Calu3 (cell line): ENCODE measurements at regions not wholly inside any gene's neighbourhood (a gene's known extent, or its start where the extent isn't known, plus 50 kb on each side); places are given as distances from the start of the nearest gene placed in this dataset.

Source experiments
- BruUV-seq: library from RNA; stranded (reverse); fragments of 400-500 nt; replicated peaks from 2 replicates; lab custom pipeline; 2021; lab: Mats Ljungman, UMichigan
- CTCF ChIA-PET: fragments of 300-600 bp; sonication (Branson Sonifier 250); formaldehyde crosslinking; loops from one replicate; lab custom pipeline; 2022; ENCODE audit warnings: antibody characterized with exemption; lab: Charles Lee
- DNase-seq: peaks from one replicate; pipeline ENCODE4 v3.0.0; 2022
- H3K27ac Mint-ChIP-seq: one replicate; pipeline ENCODE4 v1.8.0; 2022; ENCODE audit warnings: mixed read lengths; ENCODE audit not compliant: unreplicated experiment
- H3K27me3 Mint-ChIP-seq: one replicate; pipeline ENCODE4 v1.8.0; 2022; ENCODE audit warnings: mixed read lengths; ENCODE audit not compliant: unreplicated experiment
- H3K36me3 Mint-ChIP-seq: one replicate; pipeline ENCODE4 v1.8.0; 2022; ENCODE audit warnings: mild to moderate bottlenecking, moderate library complexity, mixed read lengths; ENCODE audit not compliant: insufficient read depth, unreplicated experiment
- H3K4me1 Mint-ChIP-seq: one replicate; pipeline ENCODE4 v1.8.0; 2022; ENCODE audit warnings: mild to moderate bottlenecking, low read depth, mixed read lengths; ENCODE audit not compliant: unreplicated experiment
- H3K4me3 Mint-ChIP-seq: one replicate; pipeline ENCODE4 v1.8.0; 2022; ENCODE audit warnings: mild to moderate bottlenecking, low read depth, moderate library complexity, mixed read lengths; ENCODE audit not compliant: unreplicated experiment
- H3K9me3 Mint-ChIP-seq: one replicate; pipeline ENCODE4 v1.8.0; 2022; ENCODE audit warnings: low read depth, mixed read lengths; ENCODE audit not compliant: unreplicated experiment
- CTCF ChIP-seq: fragments of 200-600 bp; IDR thresholded peaks from one replicate; pipeline ENCODE4 v1.8.0; 2022; ENCODE audit warnings: antibody characterized with exemption; ENCODE audit not compliant: unreplicated experiment
- intact Hi-C: fragments of 100-400 bp; cut with micrococcal nuclease; formaldehyde crosslinking; loops from one replicate; pipeline ENCODE4 v1.10.0; 2022; ENCODE audit not compliant: unreplicated experiment

GRCh38 chr3:181805703-181806102 lies 94.0 kb downstream of the SOX2 start:
- intact Hi-C loops = no loop called here
- CTCF ChIA-PET = no interaction called here
- BruUV-seq = no TSS peak
- Mint-ChIP-seq H3K4me3 (no peak overlapping the region), H3K4me1 (no peaks in the 10 kb centered on the region), H3K9me3 (no peaks in the 10 kb centered on the region), H3K36me3 (no peaks in the 10 kb centered on the region), H3K27ac (no peak overlapping the region), H3K27me3 (no peaks in the 10 kb centered on the region)
- no peak for DNase-seq
- TF ChIP-seq CTCF = no peak

DNA sequence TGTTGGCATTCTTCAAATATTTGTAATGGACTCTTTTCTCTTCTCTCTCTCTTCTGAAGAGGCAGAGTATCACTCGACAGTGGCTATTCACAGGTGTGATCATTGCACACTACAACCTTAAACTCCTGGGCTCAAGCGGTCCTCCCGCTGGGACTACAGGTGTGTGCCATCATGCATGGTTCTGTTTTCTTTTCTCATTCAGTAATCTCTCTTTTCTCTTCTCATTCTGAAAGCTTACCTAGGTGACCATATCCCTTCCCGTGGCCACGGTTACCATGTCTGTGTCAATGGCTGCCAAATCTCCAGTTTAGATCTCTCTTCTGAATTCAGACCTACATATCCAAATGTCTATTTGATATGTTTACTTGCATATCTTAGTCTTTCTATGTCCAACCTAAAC lies 96.3 kb downstream of the SOX2 start:
- H3K9me3 Mint-ChIP-seq = no peaks in the 10 kb centered on the region
- TF ChIP-seq CTCF = no peak
- no TSS peak for BruUV-seq
- DNase-seq = no peak
- H3K36me3 Mint-ChIP-seq = no peaks in the 10 kb centered on the region
- H3K4me3 Mint-ChIP-seq = no peak overlapping the region
- intact Hi-C loops = no loop called here
- CTCF ChIA-PET = no interaction called here
- no peak overlapping the region for H3K27ac Mint-ChIP-seq
- no peaks in the 10 kb centered on the region for H3K4me1 Mint-ChIP-seq
- H3K27me3 Mint-ChIP-seq = no peaks in the 10 kb centered on the region

DNA sequence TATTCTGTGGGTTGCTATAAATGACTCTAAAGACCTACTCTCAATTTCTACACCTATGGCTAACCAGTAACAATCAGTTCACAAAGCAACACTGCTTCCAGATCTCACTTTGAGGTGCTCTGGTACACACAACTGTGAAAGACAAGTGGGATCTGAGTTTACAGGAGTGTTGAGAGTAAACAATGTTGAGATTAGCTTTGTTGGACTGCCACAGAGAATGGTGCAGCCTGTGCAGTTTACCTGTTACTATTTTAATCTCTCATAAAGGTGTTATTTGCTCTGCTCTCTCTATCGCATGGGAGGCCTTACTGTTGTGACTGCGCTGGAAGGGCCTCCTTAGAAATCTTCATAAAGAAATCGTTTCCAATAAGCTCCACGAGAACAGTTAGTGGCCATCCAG lies 112.0 kb downstream of the SOX2 start:
- H3K4me1 Mint-ChIP-seq = no peaks in the 10 kb centered on the region
- no peak for TF ChIP-seq CTCF
- no peak overlapping the region for H3K4me3 Mint-ChIP-seq
- no peaks in the 10 kb centered on the region for H3K27me3 Mint-ChIP-seq
- no peaks in the 10 kb centered on the region for H3K9me3 Mint-ChIP-seq
- no peak overlapping the region for H3K27ac Mint-ChIP-seq
- intact Hi-C loops = no loop called here
- BruUV-seq = no TSS peak
- CTCF ChIA-PET = no interaction called here
- H3K36me3 Mint-ChIP-seq = no peaks in the 10 kb centered on the region
- DNase-seq = no peak

GRCh38 chr3:181824961-181825360 lies 113.2 kb downstream of the SOX2 start:
- Mint-ChIP-seq H3K4me1 (no peaks in the 10 kb centered on the region), H3K27me3 (no peaks in the 10 kb centered on the region), H3K36me3 (no peaks in the 10 kb centered on the region), H3K27ac (no peak overlapping the region), H3K9me3 (no peaks in the 10 kb centered on the region), H3K4me3 (no peak overlapping the region)
- BruUV-seq = no TSS peak
- no peak for DNase-seq
- CTCF ChIA-PET = interaction anchor here (0.6 kb wide), 1 partner anchor 325 kb away, joined by 3 read pairs; no protein-coding TSS in a partner anchor
- intact Hi-C loops = no loop called here
- no peak for TF ChIP-seq CTCF
